ENCODE measurements at regions not wholly inside any gene's neighbourhood (a gene's known extent, or its start where the extent isn't known, plus 50 kb on each side); places are given as distances from the start of the nearest gene placed in this dataset.

DNA sequence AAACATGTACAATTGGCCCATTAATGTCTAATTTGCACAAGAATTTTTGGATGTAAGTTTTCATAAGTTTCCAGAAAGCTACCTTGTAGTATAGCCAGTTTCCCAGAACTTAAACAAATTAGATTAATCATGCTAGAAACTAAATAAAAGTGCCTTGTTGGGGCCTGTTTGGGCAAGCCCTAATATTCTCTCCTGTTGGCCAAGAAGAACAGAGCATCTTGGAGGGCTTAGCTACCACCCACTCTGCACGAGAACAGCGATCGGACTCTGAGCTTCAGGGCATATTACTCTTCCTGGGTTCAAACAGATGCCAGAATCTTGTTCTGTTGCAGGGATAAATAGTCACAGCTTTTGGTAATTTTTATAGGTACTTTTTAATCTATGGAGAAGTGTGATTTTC, 88.2 kb downstream of the GAS1 start:
- H3K9me3 ChIP-seq (ENCODE audit: control insufficient read depth in 2 of 2, low read length in 2 of 2) = no peaks in the 10 kb centered on the region
- no peak overlapping the region for H3K4me3 ChIP-seq (ENCODE audit: low read length in 2 of 2)
- H3K27me3 ChIP-seq (ENCODE audit: control insufficient read depth in 2 of 2, insufficient read depth in 2 of 2, low read length in 2 of 2) = no peaks in the 10 kb centered on the region
- H3K9ac ChIP-seq (ENCODE audit: low read depth in 1 of 2, low read length in 2 of 2) = no peak overlapping the region
- no peak overlapping the region for H3K27ac ChIP-seq (ENCODE audit: low read depth in 2 of 2, low read length in 2 of 2)
- H3K36me3 ChIP-seq (ENCODE audit: control insufficient read depth in 2 of 2, insufficient read depth in 2 of 2, low read length in 2 of 2) = no peaks in the 10 kb centered on the region
- no peaks in the 10 kb centered on the region for H3K4me1 ChIP-seq (ENCODE audit: control insufficient read depth in 2 of 2, insufficient read depth in 2 of 2, low read length in 2 of 2)

DNA sequence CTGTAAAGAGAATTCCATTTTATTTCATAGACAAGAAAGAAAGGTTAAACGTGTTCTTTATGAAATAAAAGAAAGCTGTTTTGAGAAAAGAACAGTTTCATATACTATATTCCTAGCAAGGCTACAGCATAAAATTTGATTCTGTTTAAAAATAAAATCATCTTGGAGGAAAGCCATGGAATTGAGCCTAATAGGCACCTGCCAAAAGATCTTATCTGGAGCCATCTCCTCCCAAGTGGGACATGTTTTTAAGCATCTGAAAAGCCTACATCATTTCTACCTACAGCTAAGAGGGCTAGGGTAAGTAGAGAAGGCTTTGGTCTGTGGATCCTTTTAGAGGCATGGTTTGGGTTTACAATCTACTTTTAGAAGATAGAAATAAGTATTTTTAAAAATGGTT, 89.3 kb downstream of the GAS1 start:
- H3K4me3 ChIP-seq (ENCODE audit: low read length in 2 of 2) = no peak overlapping the region

DNA sequence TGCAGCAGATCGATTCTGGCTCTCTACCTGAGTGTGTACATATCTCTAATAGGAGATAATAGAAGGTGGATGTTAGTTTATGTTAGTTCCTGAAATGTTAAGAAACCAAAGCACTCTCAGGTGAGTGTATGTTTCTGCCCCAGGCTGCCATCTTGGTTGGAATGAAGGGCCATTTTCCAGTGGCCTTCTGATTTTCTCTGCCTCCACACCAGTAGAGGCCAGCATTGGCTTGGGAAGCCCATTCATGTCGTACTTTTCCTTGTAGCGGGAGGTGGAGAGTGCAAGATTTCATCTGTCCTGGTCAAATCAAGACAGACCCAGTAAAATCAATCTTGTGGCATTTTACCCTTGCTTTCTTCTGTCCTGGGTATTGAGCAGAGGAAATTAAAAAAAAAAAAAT, 91.0 kb downstream of the GAS1 start:
- no peak overlapping the region for H3K9ac ChIP-seq (ENCODE audit: low read depth in 1 of 2, low read length in 2 of 2)
- H3K27ac ChIP-seq (ENCODE audit: low read depth in 2 of 2, low read length in 2 of 2) = no peak overlapping the region
- H3K36me3 ChIP-seq (ENCODE audit: control insufficient read depth in 2 of 2, insufficient read depth in 2 of 2, low read length in 2 of 2) = no peaks in the 10 kb centered on the region
- H3K27me3 ChIP-seq (ENCODE audit: control insufficient read depth in 2 of 2, insufficient read depth in 2 of 2, low read length in 2 of 2) = no peaks in the 10 kb centered on the region
- no peaks in the 10 kb centered on the region for H3K9me3 ChIP-seq (ENCODE audit: control insufficient read depth in 2 of 2, low read length in 2 of 2)
- H3K4me3 ChIP-seq (ENCODE audit: low read length in 2 of 2) = no peak overlapping the region
- no peaks in the 10 kb centered on the region for H3K4me1 ChIP-seq (ENCODE audit: control insufficient read depth in 2 of 2, insufficient read depth in 2 of 2, low read length in 2 of 2)

More for the DNA sequence above, 89.3 kb downstream of the GAS1 start:
- Histone ChIP-seq H3K36me3 (ENCODE audit: control insufficient read depth in 2 of 2, insufficient read depth in 2 of 2, low read length in 2 of 2) (no peaks in the 10 kb centered on the region), H3K27ac (ENCODE audit: low read depth in 2 of 2, low read length in 2 of 2) (no peak overlapping the region), H3K9ac (ENCODE audit: low read depth in 1 of 2, low read length in 2 of 2) (no peak overlapping the region), H3K9me3 (ENCODE audit: control insufficient read depth in 2 of 2, low read length in 2 of 2) (no peaks in the 10 kb centered on the region), H3K4me1 (ENCODE audit: control insufficient read depth in 2 of 2, insufficient read depth in 2 of 2, low read length in 2 of 2) (no peaks in the 10 kb centered on the region), H3K27me3 (ENCODE audit: control insufficient read depth in 2 of 2, insufficient read depth in 2 of 2, low read length in 2 of 2) (no peaks in the 10 kb centered on the region)

DNA sequence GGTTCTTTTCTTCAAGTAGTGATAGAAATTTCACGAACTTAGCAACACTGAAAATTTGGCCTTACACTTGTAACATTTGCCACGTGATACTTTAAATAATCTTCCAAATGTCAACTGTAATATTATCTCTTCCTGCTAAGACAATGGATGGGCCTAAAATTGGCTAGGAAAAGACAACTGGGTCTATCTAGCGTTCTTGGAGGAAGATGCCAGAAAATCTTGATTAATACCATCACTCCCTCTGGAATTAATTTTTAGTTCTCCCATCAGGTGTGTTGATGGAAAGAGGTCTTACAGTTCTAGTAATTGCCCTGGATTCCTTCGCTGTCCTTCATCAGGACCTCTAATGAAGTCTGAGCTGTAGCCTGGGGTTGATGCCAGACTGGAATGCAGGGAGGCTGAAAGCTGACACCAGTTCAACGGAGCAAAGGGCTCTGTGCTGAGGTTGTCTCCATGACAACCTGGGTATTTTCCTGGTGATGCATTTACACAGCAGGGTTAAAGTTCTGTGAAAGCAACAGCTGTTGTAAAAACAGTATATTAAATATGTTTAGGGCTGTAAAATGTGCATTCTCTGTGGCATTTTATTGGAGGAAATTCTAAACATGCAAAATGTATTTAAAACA, 92.3 kb downstream of the GAS1 start:
- Histone ChIP-seq H3K4me1 (ENCODE audit: control insufficient read depth in 2 of 2, insufficient read depth in 2 of 2, low read length in 2 of 2) (no peaks in the 10 kb centered on the region), H3K9me3 (ENCODE audit: control insufficient read depth in 2 of 2, low read length in 2 of 2) (no peaks in the 10 kb centered on the region), H3K27me3 (ENCODE audit: control insufficient read depth in 2 of 2, insufficient read depth in 2 of 2, low read length in 2 of 2) (no peaks in the 10 kb centered on the region), H3K9ac (ENCODE audit: low read depth in 1 of 2, low read length in 2 of 2) (no peak overlapping the region), H3K4me3 (ENCODE audit: low read length in 2 of 2) (no peak overlapping the region), H3K27ac (ENCODE audit: low read depth in 2 of 2, low read length in 2 of 2) (no peak overlapping the region), H3K36me3 (ENCODE audit: control insufficient read depth in 2 of 2, insufficient read depth in 2 of 2, low read length in 2 of 2) (no peaks in the 10 kb centered on the region)

DNA sequence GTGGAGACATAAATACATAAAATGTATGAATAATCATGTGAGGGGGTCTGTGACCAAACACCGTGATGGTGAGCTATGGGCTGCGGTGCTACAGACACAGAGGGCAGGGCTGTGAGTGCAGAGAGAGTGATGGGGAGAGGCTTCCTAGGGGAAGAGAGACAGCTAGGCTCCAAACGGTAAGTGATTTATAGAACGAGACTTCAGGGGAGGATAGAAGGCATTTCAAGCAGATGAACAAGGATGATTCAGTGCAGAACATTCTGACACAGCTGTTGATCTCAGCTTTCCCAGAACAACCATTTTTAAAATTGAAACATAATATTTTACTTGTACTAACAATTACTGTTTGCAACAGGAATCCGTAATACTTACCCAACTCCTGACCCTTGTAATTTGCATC, 100.7 kb downstream of the GAS1 start:
- Histone ChIP-seq H3K9ac (ENCODE audit: low read depth in 1 of 2, low read length in 2 of 2) (no peak overlapping the region), H3K4me1 (ENCODE audit: control insufficient read depth in 2 of 2, insufficient read depth in 2 of 2, low read length in 2 of 2) (no peaks in the 10 kb centered on the region), H3K36me3 (ENCODE audit: control insufficient read depth in 2 of 2, insufficient read depth in 2 of 2, low read length in 2 of 2) (no peaks in the 10 kb centered on the region), H3K4me3 (ENCODE audit: low read length in 2 of 2) (no peak overlapping the region), H3K27ac (ENCODE audit: low read depth in 2 of 2, low read length in 2 of 2) (no peak overlapping the region), H3K9me3 (ENCODE audit: control insufficient read depth in 2 of 2, low read length in 2 of 2) (no peaks in the 10 kb centered on the region), H3K27me3 (ENCODE audit: control insufficient read depth in 2 of 2, insufficient read depth in 2 of 2, low read length in 2 of 2) (no peaks in the 10 kb centered on the region)

DNA sequence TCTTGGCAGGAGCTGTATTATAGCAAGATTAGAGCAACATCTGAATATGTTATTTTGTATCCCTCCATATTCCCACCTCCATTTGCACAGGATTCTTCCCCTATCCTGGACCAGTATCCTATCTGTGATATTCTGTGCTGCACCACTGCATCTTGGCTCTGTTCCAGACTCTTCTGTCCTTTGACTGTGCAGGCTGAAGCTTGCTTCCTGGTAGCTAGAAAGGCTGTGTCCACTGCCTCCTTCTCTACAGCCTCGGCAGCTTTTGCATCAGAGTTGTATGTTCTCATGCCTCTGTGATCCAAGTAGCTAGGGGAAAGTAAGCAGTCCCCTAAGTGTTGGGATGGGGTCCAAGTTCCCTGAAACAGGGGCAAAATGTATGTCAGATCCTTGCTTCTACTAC, 104.1 kb downstream of the GAS1 start:
- H3K27ac ChIP-seq (ENCODE audit: low read depth in 2 of 2, low read length in 2 of 2) = no peak overlapping the region
- H3K9ac ChIP-seq (ENCODE audit: low read depth in 1 of 2, low read length in 2 of 2) = no peak overlapping the region
- H3K27me3 ChIP-seq (ENCODE audit: control insufficient read depth in 2 of 2, insufficient read depth in 2 of 2, low read length in 2 of 2) = no peaks in the 10 kb centered on the region
- H3K9me3 ChIP-seq (ENCODE audit: control insufficient read depth in 2 of 2, low read length in 2 of 2) = no peaks in the 10 kb centered on the region
- no peaks in the 10 kb centered on the region for H3K4me1 ChIP-seq (ENCODE audit: control insufficient read depth in 2 of 2, insufficient read depth in 2 of 2, low read length in 2 of 2)
- H3K4me3 ChIP-seq (ENCODE audit: low read length in 2 of 2) = no peak overlapping the region
- no peaks in the 10 kb centered on the region for H3K36me3 ChIP-seq (ENCODE audit: control insufficient read depth in 2 of 2, insufficient read depth in 2 of 2, low read length in 2 of 2)

DNA sequence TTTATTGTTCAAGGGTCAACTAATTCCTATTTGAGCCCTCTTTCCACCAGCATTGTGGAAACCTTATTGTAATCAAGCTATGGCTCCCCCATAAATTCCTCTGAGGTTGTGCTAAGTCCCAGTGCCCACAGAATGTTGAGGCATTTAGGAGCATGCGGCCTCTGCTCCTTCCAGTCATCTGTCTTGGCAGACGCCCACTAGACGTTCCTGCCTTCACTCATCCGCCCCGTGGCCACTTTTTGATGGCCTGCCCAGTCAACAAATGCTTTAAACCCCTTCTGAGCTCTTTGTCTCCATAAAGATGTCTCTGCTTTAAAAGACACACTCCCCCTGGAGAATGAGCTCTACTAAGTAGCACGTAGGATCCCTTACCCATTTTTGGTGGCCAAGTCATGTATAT, 104.7 kb downstream of the GAS1 start:
- no peaks in the 10 kb centered on the region for H3K9me3 ChIP-seq (ENCODE audit: control insufficient read depth in 2 of 2, low read length in 2 of 2)

DNA sequence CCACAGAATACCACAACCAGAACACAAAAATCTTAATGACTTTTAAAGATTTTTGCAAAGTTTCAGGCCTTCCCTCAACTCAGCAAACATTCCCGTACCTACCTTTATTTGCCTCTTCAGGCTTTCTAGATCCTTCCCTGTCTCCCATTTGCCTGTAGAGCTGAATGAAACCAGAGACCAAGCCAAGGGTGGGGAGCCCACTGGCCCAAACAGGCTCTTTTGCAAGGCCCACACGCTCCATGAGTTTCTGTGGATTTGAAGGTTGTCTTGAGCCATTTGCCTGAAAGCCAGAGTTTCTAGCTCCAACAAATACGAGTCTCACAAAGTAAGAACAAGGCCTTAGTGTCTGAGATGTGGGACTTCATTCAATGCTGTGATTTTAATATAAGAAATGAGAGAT, 107.8 kb downstream of the GAS1 start:
- no peaks in the 10 kb centered on the region for H3K4me1 ChIP-seq (ENCODE audit: control insufficient read depth in 2 of 2, insufficient read depth in 2 of 2, low read length in 2 of 2)
- H3K27ac ChIP-seq (ENCODE audit: low read depth in 2 of 2, low read length in 2 of 2) = no peak overlapping the region
- H3K27me3 ChIP-seq (ENCODE audit: control insufficient read depth in 2 of 2, insufficient read depth in 2 of 2, low read length in 2 of 2) = no peaks in the 10 kb centered on the region
- no peak overlapping the region for H3K4me3 ChIP-seq (ENCODE audit: low read length in 2 of 2)
- H3K36me3 ChIP-seq (ENCODE audit: control insufficient read depth in 2 of 2, insufficient read depth in 2 of 2, low read length in 2 of 2) = no peaks in the 10 kb centered on the region
- no peaks in the 10 kb centered on the region for H3K9me3 ChIP-seq (ENCODE audit: control insufficient read depth in 2 of 2, low read length in 2 of 2)
- no peak overlapping the region for H3K9ac ChIP-seq (ENCODE audit: low read depth in 1 of 2, low read length in 2 of 2)

More for the DNA sequence above, 104.7 kb downstream of the GAS1 start:
- Histone ChIP-seq H3K4me1 (ENCODE audit: control insufficient read depth in 2 of 2, insufficient read depth in 2 of 2, low read length in 2 of 2) (no peaks in the 10 kb centered on the region), H3K27ac (ENCODE audit: low read depth in 2 of 2, low read length in 2 of 2) (no peak overlapping the region), H3K36me3 (ENCODE audit: control insufficient read depth in 2 of 2, insufficient read depth in 2 of 2, low read length in 2 of 2) (no peaks in the 10 kb centered on the region), H3K4me3 (ENCODE audit: low read length in 2 of 2) (no peak overlapping the region), H3K9ac (ENCODE audit: low read depth in 1 of 2, low read length in 2 of 2) (no peak overlapping the region), H3K27me3 (ENCODE audit: control insufficient read depth in 2 of 2, insufficient read depth in 2 of 2, low read length in 2 of 2) (no peaks in the 10 kb centered on the region)

DNA sequence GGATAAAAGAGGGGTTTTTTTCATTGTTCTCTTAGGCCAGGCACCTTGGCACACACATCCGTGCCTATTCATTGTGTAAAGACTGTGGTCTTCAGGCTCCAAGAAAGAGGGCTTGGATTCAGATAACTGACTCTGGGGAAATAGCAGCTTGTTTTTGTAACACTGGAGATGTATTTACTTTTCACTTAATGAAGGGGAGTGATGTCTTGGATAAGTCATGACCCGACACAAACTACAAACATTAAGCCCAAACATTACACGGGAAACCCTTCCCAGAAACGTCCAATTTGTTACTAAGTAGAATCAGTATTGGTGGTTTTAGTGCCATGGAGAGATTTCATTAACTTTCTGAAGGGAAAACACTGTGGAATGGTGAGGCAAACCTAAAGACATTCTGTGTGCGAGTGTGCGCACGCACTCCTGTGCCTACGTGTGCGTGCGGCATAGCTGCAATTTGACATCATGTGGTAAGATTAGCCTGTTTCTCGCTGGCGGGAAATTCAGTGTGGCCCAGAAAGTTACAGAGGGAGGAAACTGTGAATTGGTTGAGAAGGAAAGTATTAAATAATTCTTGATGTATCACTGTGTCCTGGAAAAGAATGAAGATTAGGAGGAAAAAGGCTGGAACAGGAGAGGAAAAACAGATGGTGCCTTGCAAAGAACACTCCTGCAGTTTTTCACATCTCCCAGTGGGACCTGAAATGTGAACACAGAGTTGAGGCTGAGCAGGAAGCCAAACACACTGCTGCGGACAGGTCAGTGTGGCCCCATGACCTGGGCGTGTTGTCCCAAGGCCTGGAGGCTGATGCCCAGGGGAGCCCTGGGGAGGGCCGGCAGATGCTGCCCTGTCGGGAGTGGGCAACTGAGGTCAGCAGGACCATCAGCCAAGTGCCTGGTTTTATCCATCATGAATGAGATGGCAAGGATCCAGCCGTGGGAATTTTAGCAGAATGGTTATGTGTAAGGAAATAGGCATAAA, 108.5 kb downstream of the GAS1 start:
- Histone ChIP-seq H3K27me3 (ENCODE audit: control insufficient read depth in 2 of 2, insufficient read depth in 2 of 2, low read length in 2 of 2) (no peaks in the 10 kb centered on the region), H3K4me1 (ENCODE audit: control insufficient read depth in 2 of 2, insufficient read depth in 2 of 2, low read length in 2 of 2) (no peaks in the 10 kb centered on the region), H3K4me3 (ENCODE audit: low read length in 2 of 2) (no peak overlapping the region), H3K9ac (ENCODE audit: low read depth in 1 of 2, low read length in 2 of 2) (no peak overlapping the region), H3K27ac (ENCODE audit: low read depth in 2 of 2, low read length in 2 of 2) (no peak overlapping the region), H3K36me3 (ENCODE audit: control insufficient read depth in 2 of 2, insufficient read depth in 2 of 2, low read length in 2 of 2) (no peaks in the 10 kb centered on the region), H3K9me3 (ENCODE audit: control insufficient read depth in 2 of 2, low read length in 2 of 2) (no peaks in the 10 kb centered on the region)

DNA sequence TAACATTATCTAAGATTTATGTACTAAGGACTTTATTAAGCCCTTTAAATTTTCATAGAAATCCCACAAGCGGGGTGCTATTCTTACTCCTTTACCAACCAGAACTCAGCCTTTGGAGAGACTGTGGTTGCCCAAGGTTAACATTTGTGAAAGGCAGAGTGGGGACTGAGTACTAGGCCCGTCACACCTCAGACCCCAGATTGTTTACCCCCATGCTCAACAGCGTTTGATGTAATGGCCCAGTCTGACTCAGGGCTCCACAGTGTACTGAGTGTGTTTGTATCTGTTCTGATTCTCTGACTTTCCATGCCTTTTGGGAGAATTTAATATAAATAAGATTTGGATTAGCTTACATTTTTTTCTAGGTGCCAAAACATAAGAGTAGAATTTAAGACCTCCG, 110.0 kb downstream of the GAS1 start:
- Histone ChIP-seq H3K36me3 (ENCODE audit: control insufficient read depth in 2 of 2, insufficient read depth in 2 of 2, low read length in 2 of 2) (no peaks in the 10 kb centered on the region), H3K4me1 (ENCODE audit: control insufficient read depth in 2 of 2, insufficient read depth in 2 of 2, low read length in 2 of 2) (no peaks in the 10 kb centered on the region), H3K27ac (ENCODE audit: low read depth in 2 of 2, low read length in 2 of 2) (no peak overlapping the region), H3K9ac (ENCODE audit: low read depth in 1 of 2, low read length in 2 of 2) (no peak overlapping the region), H3K9me3 (ENCODE audit: control insufficient read depth in 2 of 2, low read length in 2 of 2) (no peaks in the 10 kb centered on the region), H3K4me3 (ENCODE audit: low read length in 2 of 2) (no peak overlapping the region), H3K27me3 (ENCODE audit: control insufficient read depth in 2 of 2, insufficient read depth in 2 of 2, low read length in 2 of 2) (no peaks in the 10 kb centered on the region)
